CD4-positive, alpha-beta T cell (primary cell): ENCODE measurements at regions not wholly inside any gene's neighbourhood (a gene's known extent, or its start where the extent isn't known, plus 50 kb on each side); places are given as distances from the start of the nearest gene placed in this dataset.
"Not testable (repeated sequence)": the region's sequence is repeated elsewhere in the genome, so short reads cannot be mapped to it uniquely, and the experiment has no call there.

Source experiments
- ATAC-seq: fragments of 200-7000 bp; cut with Tn5 transposase; one replicate; pipeline ENCODE4 v1.10.0; 2022; ENCODE audit warnings: mild to moderate bottlenecking; ENCODE audit not compliant: poor library complexity
- CTCF ChIA-PET: fragments of 350-600 bp; sonication (Branson Sonifier 250); formaldehyde crosslinking; loops from one replicate; lab custom pipeline; 2021; ENCODE audit warnings: antibody characterized with exemption, inconsistent platforms; lab: Charles Lee
- POLR2A ChIA-PET: fragments of 350-600 bp; sonication (Branson Sonifier 250); formaldehyde crosslinking; loops from one replicate; lab custom pipeline; 2021; ENCODE audit warnings: antibody characterized with exemption, inconsistent platforms; lab: Charles Lee
- DNase-seq, 14 experiments: peaks; one replicate each; pipeline ENCODE4 v3.0.0-alpha.2; 2013 to 2020; ENCODE audit warnings: mixed read lengths in 2 of 14
- H3K27ac ChIP-seq, 2 donors: one replicate each; pipeline versions ENCODE4 v1.5.1 to v1.7.0; 2013; ENCODE audit warnings: low read length in 2 of 2, low read depth in 1 of 2, mild to moderate bottlenecking in 1 of 2
- H3K27me3 ChIP-seq, 2 experiments: 1 replicate in 1 of 2; 2 replicates in 1 of 2; pipeline versions ENCODE4 v1.6.1 to v1.7.0; 2013; ENCODE audit warnings: low read length in 2 of 2, control low read depth in 1 of 2, mild to moderate bottlenecking in 1 of 2, moderate library complexity in 1 of 2; ENCODE audit not compliant: insufficient read depth in 2 of 2, control insufficient read depth in 1 of 2
- H3K36me3 ChIP-seq: one replicate; pipeline ENCODE4 v1.6.1; 2013; ENCODE audit warnings: low read length, control low read depth; ENCODE audit not compliant: insufficient read depth
- H3K4me1 ChIP-seq: one replicate; pipeline ENCODE4 v1.6.1; 2013; ENCODE audit warnings: low read length, control low read depth; ENCODE audit not compliant: insufficient read depth
- H3K4me3 ChIP-seq: one replicate; pipeline ENCODE4 v1.5.1; 2013; ENCODE audit warnings: mild to moderate bottlenecking, low read length, moderate library complexity
- H3K9me3 ChIP-seq, 2 experiments: 1 replicate in 1 of 2; 2 replicates in 1 of 2; pipeline versions ENCODE4 v1.6.1 to v1.7.0; 2013; ENCODE audit warnings: low read length in 2 of 2, mild to moderate bottlenecking in 2 of 2, control low read depth in 1 of 2, moderate library complexity in 1 of 2; ENCODE audit not compliant: control insufficient read depth in 1 of 2, insufficient read depth in 1 of 2
- H3K27ac Mint-ChIP-seq: one replicate; pipeline ENCODE4 v1.8.0; 2020; ENCODE audit warnings: mixed read lengths
- H3K27me3 Mint-ChIP-seq: one replicate; pipeline ENCODE4 v1.8.0; 2021; ENCODE audit warnings: mixed read lengths
- H3K36me3 Mint-ChIP-seq: one replicate; pipeline ENCODE4 v1.8.0; 2021; ENCODE audit warnings: low read depth, mixed read lengths
- H3K4me1 Mint-ChIP-seq: one replicate; pipeline ENCODE4 v1.8.0; 2021; ENCODE audit warnings: low read depth, mixed read lengths
- H3K4me3 Mint-ChIP-seq: one replicate; pipeline ENCODE4 v1.8.0; 2020; ENCODE audit warnings: mild to moderate bottlenecking, mixed read lengths
- H3K9me3 Mint-ChIP-seq: one replicate; pipeline ENCODE4 v1.8.0; 2020; ENCODE audit warnings: mixed read lengths
- CTCF ChIP-seq: fragments of 200-600 bp; IDR thresholded peaks from one replicate; pipeline ENCODE4 v1.8.0; 2022; ENCODE audit warnings: antibody characterized with exemption, mild to moderate bottlenecking
- intact Hi-C, 2 experiments: fragments of 100-400 bp; cut with DNase I in 1 of 2; cut with micrococcal nuclease in 1 of 2; formaldehyde crosslinking; loops; one replicate each; pipeline versions ENCODE4 v1.15.1 to v1.9.0; 2023 to 2025; cut with DNase I, micrococcal nuclease

DNA sequence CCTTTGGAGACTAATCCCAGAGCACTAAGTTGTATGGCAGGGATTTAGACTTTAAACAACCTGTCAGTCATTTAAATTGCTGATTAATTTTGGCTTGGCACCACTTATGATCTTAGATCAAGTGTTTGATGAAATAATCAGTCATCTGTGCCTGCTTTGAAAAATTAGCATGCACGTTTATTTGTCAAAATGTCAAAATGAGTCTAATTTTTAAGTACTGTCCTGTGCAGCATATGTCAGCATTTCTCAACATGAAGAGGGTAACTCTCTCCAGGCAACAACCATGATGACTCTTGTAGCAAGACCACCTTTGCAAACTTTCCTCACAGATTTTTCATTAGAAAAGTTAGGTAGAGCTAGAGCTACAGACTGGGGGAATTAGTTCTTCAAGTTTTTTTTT is 155.7 kb upstream of the GJE1 start:
- TF ChIP-seq CTCF = no peak
- intact Hi-C loops = no loop called here
- DNase-seq (no peak), ATAC-seq (no peak)
- no peaks in the 10 kb centered on the region for H3K9me3 ChIP-seq
- Mint-ChIP-seq H3K27me3 (no peaks in the 10 kb centered on the region), H3K36me3 (no peaks in the 10 kb centered on the region), H3K9me3 (no peaks in the 10 kb centered on the region), H3K4me3 (no peak overlapping the region), H3K27ac (no peak overlapping the region), H3K4me1 (no peaks in the 10 kb centered on the region)
- no peaks in the 10 kb centered on the region for H3K36me3 ChIP-seq
- H3K27me3 ChIP-seq = no peaks in the 10 kb centered on the region
- ChIA-PET CTCF (no interaction called here), POLR2A (no interaction called here)
- H3K4me3 ChIP-seq = no peak overlapping the region
- no peak overlapping the region for H3K27ac ChIP-seq
- no peaks in the 10 kb centered on the region for H3K4me1 ChIP-seq

- H3K27me3 Mint-ChIP-seq, H3K27ac Mint-ChIP-seq, H3K36me3 ChIP-seq, DNase-seq, H3K4me1 ChIP-seq, H3K4me3 Mint-ChIP-seq, H3K4me3 ChIP-seq, POLR2A ChIA-PET, H3K9me3 Mint-ChIP-seq, H3K4me1 Mint-ChIP-seq, H3K36me3 Mint-ChIP-seq, H3K9me3 ChIP-seq, intact Hi-C loops, ATAC-seq, H3K27ac ChIP-seq, CTCF ChIA-PET, H3K27me3 ChIP-seq: not testable (repeated sequence)
Observed at GRCh38 chr6:141969768-141970415, 162.8 kb upstream of the GJE1 start.

GRCh38 chr6:141969201-141969600 is 163.5 kb upstream of the GJE1 start:
- no peak overlapping the region for H3K4me3 ChIP-seq
- H3K27me3 Mint-ChIP-seq = peaks cover 8% of the 10 kb centered on the region
- no peaks in the 10 kb centered on the region for H3K27me3 ChIP-seq
- no peak for TF ChIP-seq CTCF
- no peaks in the 10 kb centered on the region for H3K9me3 Mint-ChIP-seq
- no peak overlapping the region for H3K27ac Mint-ChIP-seq
- H3K4me1 ChIP-seq = no peaks in the 10 kb centered on the region
- intact Hi-C loops = no loop called here
- peaks cover 0 to 4% of the 10 kb centered on the region in 2 experiments for H3K9me3 ChIP-seq
- CTCF ChIA-PET = no interaction called here
- H3K36me3 ChIP-seq = no peaks in the 10 kb centered on the region
- no peaks in the 10 kb centered on the region for H3K4me1 Mint-ChIP-seq
- H3K27ac ChIP-seq = no peak overlapping the region
- POLR2A ChIA-PET = no interaction called here
- no peak overlapping the region for H3K4me3 Mint-ChIP-seq
- DNase-seq = no peak
- no peak for ATAC-seq
- no peaks in the 10 kb centered on the region for H3K36me3 Mint-ChIP-seq

GRCh38 chr6:141968632-141969031 is 164.1 kb upstream of the GJE1 start:
- TF ChIP-seq CTCF = no peak

More at GRCh38 chr6:141968632-141969031, 164.1 kb upstream of the GJE1 start:
- Histone ChIP-seq H3K36me3 (no peaks in the 10 kb centered on the region), H3K4me1 (no peaks in the 10 kb centered on the region), H3K27me3 (no peaks in the 10 kb centered on the region), H3K4me3 (no peak overlapping the region), H3K9me3 (peaks cover 0 to 4% of the 10 kb centered on the region in 2 experiments), H3K27ac (no peak overlapping the region)
- Mint-ChIP-seq H3K4me3 (no peak overlapping the region), H3K27ac (no peak overlapping the region), H3K9me3 (no peaks in the 10 kb centered on the region), H3K36me3 (no peaks in the 10 kb centered on the region), H3K4me1 (no peaks in the 10 kb centered on the region), H3K27me3 (peaks cover 8% of the 10 kb centered on the region)
- POLR2A ChIA-PET = no interaction called here
- ATAC-seq (no peak), DNase-seq (no peak)
- intact Hi-C loops = no loop called here
- CTCF ChIA-PET = no interaction called here
